ENCODE measurements at regions not wholly inside any gene's neighbourhood (a gene's known extent, or its start where the extent isn't known, plus 50 kb on each side); places are given as distances from the start of the nearest gene placed in this dataset.

DNA sequence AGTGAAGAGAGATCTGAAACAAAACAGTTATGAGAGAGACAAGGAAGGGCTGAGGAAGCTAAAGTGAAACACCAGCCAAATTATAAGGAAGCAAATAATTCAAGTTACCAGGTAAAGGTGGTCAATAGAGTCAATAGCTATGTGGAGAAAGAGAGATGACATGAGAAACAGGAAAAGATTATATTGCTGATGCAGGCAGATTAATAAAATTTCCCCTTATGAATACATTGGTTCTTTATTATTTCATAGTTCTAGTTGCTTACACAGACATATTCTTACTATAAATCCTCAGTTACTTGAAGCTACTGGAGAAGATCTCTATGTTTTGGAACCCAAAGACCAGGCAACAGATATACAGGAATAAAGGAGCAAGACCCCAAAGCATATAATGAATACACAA lies 273.7 kb upstream of the CTSO start:
- no peak overlapping the region for H3K4me2 ChIP-seq (ENCODE audit: insufficient read depth, low read length)
- no peak overlapping the region for H3K4me3 ChIP-seq (replicated peaks in 1 of 3; ENCODE audit: insufficient read depth in 1 of 3, low read depth in 1 of 3, low read length in 3 of 3)
- dilution Hi-C loops (cut with MboI; ENCODE audit: extremely low pct_ligation_motif_present, low sequenced_read_pairs), result no loop called here
- FAIRE-seq (no peak), DNase-seq (ENCODE audit: low read depth, low spot score) (no peak)
- no peaks in the 10 kb centered on the region for H3K36me3 ChIP-seq (ENCODE audit: control insufficient read depth in 2 of 2, extremely low read depth in 1 of 2, insufficient read depth in 2 of 2, low read length in 2 of 2)
- CTCF ChIA-PET, result no interaction called here
- no peak overlapping the region for H3K27ac ChIP-seq (ENCODE audit: insufficient read depth, low read depth, low read length)
- no peaks in the 10 kb centered on the region for H3K79me2 ChIP-seq (ENCODE audit: control insufficient read depth, insufficient read depth, low read length)
- H3K9me3 ChIP-seq (replicated peaks; ENCODE audit: control insufficient read depth, insufficient read depth, low read length), result no peaks in the 10 kb centered on the region
- H4K20me1 ChIP-seq (replicated peaks; ENCODE audit: control insufficient read depth, extremely low read depth, insufficient read depth, low read length), result no peaks in the 10 kb centered on the region
- POLR2A ChIA-PET, result no interaction called here
- TF ChIP-seq GATA2 (IDR thresholded peaks at IDR 0.05; ENCODE audit: insufficient read depth, insufficient read length, low read depth, low read length) (no peak), MYC (IDR thresholded peaks at IDR 0.05; ENCODE audit: low read depth, low read length) (no peak), FOS (IDR thresholded peaks at IDR 0.05; ENCODE audit: borderline replicate concordance, insufficient read depth, low read length) (no peak), EZH2 (IDR thresholded peaks at IDR 0.05; ENCODE audit: borderline replicate concordance, low read depth, low read length, severe bottlenecking) (no peak), POLR2A (IDR thresholded peaks at IDR 0.05; ENCODE audit: low read depth, low read length) (no peak), POLR2AphosphoS5 (IDR thresholded peaks at IDR 0.05; ENCODE audit: insufficient read depth, low read depth, low read length) (no peak), JUN (IDR thresholded peaks at IDR 0.05; ENCODE audit: borderline replicate concordance, insufficient read depth, insufficient read length, low read depth) (no peak)
- TF ChIP-seq, protein P1, sequence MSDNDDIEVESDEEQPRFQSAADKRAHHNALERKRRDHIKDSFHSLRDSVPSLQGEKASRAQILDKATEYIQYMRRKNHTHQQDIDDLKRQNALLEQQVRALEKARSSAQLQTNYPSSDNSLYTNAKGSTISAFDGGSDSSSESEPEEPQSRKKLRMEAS (IDR thresholded peaks at IDR 0.05; ENCODE audit: insufficient read depth, insufficient read length), result no peak
- TF ChIP-seq, protein P2, sequence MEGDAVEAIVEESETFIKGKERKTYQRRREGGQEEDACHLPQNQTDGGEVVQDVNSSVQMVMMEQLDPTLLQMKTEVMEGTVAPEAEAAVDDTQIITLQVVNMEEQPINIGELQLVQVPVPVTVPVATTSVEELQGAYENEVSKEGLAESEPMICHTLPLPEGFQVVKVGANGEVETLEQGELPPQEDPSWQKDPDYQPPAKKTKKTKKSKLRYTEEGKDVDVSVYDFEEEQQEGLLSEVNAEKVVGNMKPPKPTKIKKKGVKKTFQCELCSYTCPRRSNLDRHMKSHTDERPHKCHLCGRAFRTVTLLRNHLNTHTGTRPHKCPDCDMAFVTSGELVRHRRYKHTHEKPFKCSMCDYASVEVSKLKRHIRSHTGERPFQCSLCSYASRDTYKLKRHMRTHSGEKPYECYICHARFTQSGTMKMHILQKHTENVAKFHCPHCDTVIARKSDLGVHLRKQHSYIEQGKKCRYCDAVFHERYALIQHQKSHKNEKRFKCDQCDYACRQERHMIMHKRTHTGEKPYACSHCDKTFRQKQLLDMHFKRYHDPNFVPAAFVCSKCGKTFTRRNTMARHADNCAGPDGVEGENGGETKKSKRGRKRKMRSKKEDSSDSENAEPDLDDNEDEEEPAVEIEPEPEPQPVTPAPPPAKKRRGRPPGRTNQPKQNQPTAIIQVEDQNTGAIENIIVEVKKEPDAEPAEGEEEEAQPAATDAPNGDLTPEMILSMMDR (IDR thresholded peaks at IDR 0.05; ENCODE audit: extremely low read depth in 1 of 2, insufficient read depth in 1 of 2, low read depth in 1 of 2, low read length in 2 of 2), result no peak
- no TSS peak for BruUV-seq (replicated peaks)
- no peaks in the 10 kb centered on the region for H3K9me1 ChIP-seq (replicated peaks; ENCODE audit: control insufficient read depth, extremely low read depth, insufficient read depth, low read length)
- H3K9ac ChIP-seq (replicated peaks; ENCODE audit: extremely low read depth, insufficient read depth, low read length), result no peak overlapping the region
- no peaks in the 10 kb centered on the region for H3K4me1 ChIP-seq (ENCODE audit: control insufficient read depth, extremely low read depth, insufficient read depth, low read length)
- intact Hi-C loops (cut with micrococcal nuclease), result no loop called here
- no peak overlapping the region for H2AFZ ChIP-seq (ENCODE audit: low read depth, low read length)
- H3K27me3 ChIP-seq (ENCODE audit: control insufficient read depth in 2 of 2, insufficient read depth in 2 of 2, low read length in 2 of 2), result no peaks in the 10 kb centered on the region

Data from endothelial cell of umbilical vein (primary cell).